ENCODE measurements at regions not wholly inside any gene's neighbourhood (a gene's known extent, or its start where the extent isn't known, plus 50 kb on each side); places are given as distances from the start of the nearest gene placed in this dataset.
A peak's percentile ranks its signal among the peaks of the same experiment; 100 is the strongest.

DNA sequence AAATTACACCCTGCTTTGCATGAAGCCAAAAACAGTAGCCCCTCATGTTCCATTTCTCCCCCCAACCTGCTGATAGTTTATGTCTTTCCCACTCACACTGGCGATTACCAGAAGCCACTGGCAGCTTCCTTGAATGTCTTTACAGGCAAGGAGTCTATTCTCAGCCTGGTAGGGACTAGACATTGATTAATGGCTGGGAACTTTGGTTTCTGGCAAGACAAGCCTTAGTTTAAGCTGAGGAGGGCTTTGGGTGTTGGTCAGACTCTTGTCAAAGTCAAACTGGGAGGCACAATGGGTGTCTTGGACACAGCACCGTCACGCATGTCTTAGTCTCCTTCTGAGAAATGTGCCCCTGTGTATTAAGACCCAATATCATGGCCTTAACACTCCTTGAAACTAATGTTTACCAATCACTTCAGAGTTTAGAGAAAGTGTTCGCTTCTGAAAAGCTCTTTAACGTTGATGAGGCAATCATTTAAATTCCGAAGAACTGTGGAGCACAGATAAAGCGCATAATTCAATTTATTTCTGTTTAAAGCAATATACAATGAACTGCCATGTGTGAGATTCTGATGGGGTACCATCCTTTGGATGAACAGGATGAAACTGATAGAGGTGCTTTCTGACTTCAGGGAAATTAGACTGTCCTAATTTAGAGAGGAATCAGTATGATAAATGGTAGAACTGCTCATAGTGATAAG lies 53.9 kb upstream of the CPEB4 start:
- no peak for DNase-seq

DNA sequence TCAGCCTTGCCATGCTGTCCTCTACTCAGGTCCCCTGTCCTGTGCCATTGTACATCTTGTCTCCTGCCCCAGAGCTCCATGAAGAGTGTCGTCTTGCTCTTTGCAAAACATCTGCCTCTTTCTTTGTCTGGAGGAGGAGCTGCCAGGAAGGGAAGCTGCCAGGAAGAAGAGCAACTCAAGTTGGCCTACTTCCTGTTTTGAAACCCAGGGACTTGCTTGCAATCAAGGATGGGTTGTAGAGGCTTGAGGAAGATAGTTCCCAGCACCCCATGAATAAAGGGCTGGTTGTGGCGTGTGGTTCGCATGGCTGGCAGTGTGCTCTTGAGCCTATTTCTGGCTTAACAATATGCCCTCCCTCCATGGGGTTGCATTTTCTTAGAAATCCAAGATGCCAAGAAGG lies 53.0 kb upstream of the CPEB4 start:
- DNase-seq = peak; percentile 79 to 85

DNA sequence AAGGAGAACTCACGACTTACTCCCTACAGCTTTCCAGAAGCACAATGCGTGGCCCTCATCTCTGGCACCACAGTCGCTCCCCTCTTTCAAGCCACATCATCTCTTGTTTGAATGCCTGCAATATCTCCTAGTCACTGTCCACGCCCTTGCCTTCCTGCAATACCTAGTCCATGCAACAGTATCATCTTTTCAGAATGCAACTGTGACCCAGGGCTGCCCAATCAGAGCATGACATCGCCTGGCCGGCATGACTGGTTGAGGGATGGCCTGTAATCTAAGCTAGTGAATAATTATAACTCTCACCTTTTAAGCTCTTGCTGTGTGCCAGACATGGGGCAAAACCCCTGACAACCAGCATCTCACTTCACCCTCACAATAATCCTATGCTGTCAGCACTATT lies 52.5 kb upstream of the CPEB4 start:
- peak in 1 of 2 donors; percentile 57 for DNase-seq

DNA sequence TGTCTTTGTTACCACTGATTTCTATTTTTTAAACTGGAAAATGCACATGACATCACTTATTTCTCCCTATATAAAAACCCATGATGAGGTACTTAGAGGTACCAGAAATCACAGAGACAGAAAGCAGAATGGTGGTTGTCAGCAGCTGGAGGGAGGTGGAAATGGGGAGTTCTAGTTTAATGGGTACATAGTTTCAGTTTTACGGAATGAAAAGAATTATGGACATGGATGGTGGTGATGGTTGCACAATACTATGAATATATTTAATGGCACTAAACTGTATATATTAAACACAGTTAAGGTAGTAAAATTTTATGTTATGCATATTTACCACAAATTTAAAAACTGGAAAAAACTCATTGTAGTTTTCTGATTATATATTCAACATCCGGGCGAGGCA lies 50.5 kb upstream of the CPEB4 start:
- DNase-seq = no peak
